ENCODE measurements at regions not wholly inside any gene's neighbourhood (a gene's known extent, or its start where the extent isn't known, plus 50 kb on each side); places are given as distances from the start of the nearest gene placed in this dataset.

GRCh38 chrX:125765347-125765746 lies 400.7 kb downstream of the DCAF12L2 start:
- no peak for TF ChIP-seq ZNF639 (tag by site-specific recombination; IDR thresholded peaks at IDR 0.05)
- TF ChIP-seq CTCF (tag by site-specific recombination; IDR thresholded peaks at IDR 0.05) = no peak
- no peak for TF ChIP-seq ZBTB7A (tag by site-specific recombination; IDR thresholded peaks at IDR 0.05; ENCODE audit: low read depth)
- no peak for TF ChIP-seq ZFP41 (tag by site-specific recombination; IDR thresholded peaks at IDR 0.05; ENCODE audit: borderline replicate concordance)
- no peak for TF ChIP-seq ZNF324 (tag by site-specific recombination; IDR thresholded peaks at IDR 0.05)
- no peak for TF ChIP-seq ZNF394 (tag by site-specific recombination; IDR thresholded peaks at IDR 0.05; ENCODE audit: borderline replicate concordance)
- TF ChIP-seq ZBTB1 (tag by site-specific recombination; IDR thresholded peaks at IDR 0.05) = no peak
- TF ChIP-seq, protein P1, sequence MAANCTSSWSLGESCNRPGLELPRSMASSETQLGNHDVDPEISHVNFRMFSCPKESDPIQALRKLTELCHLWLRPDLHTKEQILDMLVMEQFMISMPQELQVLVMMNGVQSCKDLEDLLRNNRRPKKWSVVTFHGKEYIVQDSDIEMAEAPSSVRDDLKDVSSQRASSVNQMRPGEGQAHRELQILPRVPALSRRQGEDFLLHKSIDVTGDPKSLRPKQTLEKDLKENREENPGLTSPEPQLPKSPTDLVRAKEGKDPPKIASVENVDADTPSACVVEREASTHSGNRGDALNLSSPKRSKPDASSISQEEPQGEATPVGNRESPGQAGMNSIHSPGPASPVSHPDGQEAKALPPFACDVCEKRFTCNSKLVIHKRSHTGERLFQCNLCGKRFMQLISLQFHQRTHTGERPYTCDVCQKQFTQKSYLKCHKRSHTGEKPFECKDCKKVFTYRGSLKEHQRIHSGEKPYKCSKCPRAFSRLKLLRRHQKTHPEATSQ (tag by site-specific recombination; IDR thresholded peaks at IDR 0.05) = no peak
- TF ChIP-seq ZNF292 (tag by site-specific recombination; IDR thresholded peaks at IDR 0.05; ENCODE audit: borderline replicate concordance, low read depth) = no peak
- no peak for TF ChIP-seq TRIM28 (IDR thresholded peaks at IDR 0.05; ENCODE audit: borderline replicate concordance, low read length)
